RWPE1 (cell line): ENCODE measurements at regions not wholly inside any gene's neighbourhood (a gene's known extent, or its start where the extent isn't known, plus 50 kb on each side); places are given as distances from the start of the nearest gene placed in this dataset.

ENCODE experiments used
- CTCF ChIA-PET: fragments of 350-600 bp; sonication (Branson Sonifier 250); formaldehyde crosslinking; extraction: SDS; loops from one replicate; lab custom pipeline; 2021; lab: Yijun Ruan, JAX
- POLR2A ChIA-PET: fragments of 400-600 bp; formaldehyde crosslinking; extraction: SDS; loops from one replicate; lab custom pipeline; 2020; ENCODE audit warnings: antibody characterized with exemption; ENCODE audit not compliant: low non-redundant PET; lab: Yijun Ruan, JAX
- DNase-seq: peaks from one replicate; pipeline ENCODE4 v3.0.0; 2012; ENCODE audit warnings: low spot score
- H3K27ac ChIP-seq: fragments of 450-650 bp; 2 replicates; pipeline ENCODE4 v1.5.1; 2017
- TF ChIP-seq, protein P1 (sequence below): fragments of 450-650 bp; conservative IDR thresholded peaks from 2 replicates; pipeline ENCODE4 v1.5.1; 2017; ENCODE audit warnings: low read depth, mild to moderate bottlenecking

DNA sequence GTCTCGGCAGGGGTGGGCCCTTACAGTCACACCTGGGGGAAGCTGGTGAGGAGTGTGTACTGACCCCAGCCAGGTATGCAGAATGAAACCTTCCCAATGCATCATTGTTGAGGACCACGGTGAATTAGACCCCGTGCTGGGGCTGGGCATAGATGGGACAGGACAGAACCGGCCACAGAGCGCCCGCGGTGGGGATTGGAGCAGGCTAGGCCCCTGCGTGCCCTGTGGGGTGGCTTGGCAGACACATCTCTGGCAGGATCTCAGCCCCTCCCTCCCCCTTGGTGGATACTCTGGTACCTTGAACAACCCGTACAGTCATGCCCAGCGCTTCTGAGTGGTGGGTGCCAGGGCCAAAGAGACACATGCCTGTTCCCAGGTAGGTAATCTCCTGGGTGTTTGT, 200.6 kb downstream of the TEX29 start:
- TF ChIP-seq, protein P1, sequence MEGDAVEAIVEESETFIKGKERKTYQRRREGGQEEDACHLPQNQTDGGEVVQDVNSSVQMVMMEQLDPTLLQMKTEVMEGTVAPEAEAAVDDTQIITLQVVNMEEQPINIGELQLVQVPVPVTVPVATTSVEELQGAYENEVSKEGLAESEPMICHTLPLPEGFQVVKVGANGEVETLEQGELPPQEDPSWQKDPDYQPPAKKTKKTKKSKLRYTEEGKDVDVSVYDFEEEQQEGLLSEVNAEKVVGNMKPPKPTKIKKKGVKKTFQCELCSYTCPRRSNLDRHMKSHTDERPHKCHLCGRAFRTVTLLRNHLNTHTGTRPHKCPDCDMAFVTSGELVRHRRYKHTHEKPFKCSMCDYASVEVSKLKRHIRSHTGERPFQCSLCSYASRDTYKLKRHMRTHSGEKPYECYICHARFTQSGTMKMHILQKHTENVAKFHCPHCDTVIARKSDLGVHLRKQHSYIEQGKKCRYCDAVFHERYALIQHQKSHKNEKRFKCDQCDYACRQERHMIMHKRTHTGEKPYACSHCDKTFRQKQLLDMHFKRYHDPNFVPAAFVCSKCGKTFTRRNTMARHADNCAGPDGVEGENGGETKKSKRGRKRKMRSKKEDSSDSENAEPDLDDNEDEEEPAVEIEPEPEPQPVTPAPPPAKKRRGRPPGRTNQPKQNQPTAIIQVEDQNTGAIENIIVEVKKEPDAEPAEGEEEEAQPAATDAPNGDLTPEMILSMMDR, result no peak
- H3K27ac ChIP-seq, result no peak overlapping the region
- POLR2A ChIA-PET, result no interaction called here
- CTCF ChIA-PET, result no interaction called here
- DNase-seq, result no peak

DNA sequence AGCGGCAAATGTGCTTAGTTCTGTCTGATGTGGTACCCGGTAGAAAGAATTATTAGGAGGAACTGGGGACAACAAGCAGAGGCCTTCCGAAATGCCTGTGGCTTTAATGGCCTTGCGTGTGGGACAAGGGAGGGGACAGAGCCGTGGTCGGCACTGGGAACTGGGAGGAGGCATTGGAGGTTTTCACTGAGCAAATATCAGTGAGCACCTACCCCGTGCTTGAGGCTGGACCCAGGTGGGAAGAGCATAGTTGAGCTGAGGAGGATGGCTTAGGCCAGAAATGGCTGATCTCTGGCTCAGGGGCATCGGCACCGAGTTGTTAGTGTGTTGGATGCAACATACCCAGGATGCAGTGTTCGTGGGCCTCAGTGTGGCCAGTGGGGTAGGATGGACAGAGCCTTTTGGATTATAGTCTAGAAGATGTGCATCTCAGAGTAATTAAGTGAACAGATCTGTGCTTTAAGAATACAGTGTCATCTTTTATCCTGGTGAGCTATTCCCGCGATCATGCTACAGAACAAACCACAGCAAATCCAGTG, 201.3 kb downstream of the TEX29 start:
- no peak for DNase-seq
- CTCF ChIA-PET, result no interaction called here
- H3K27ac ChIP-seq, result no peak overlapping the region
- POLR2A ChIA-PET, result no interaction called here
- TF ChIP-seq, protein P1, result no peak

DNA sequence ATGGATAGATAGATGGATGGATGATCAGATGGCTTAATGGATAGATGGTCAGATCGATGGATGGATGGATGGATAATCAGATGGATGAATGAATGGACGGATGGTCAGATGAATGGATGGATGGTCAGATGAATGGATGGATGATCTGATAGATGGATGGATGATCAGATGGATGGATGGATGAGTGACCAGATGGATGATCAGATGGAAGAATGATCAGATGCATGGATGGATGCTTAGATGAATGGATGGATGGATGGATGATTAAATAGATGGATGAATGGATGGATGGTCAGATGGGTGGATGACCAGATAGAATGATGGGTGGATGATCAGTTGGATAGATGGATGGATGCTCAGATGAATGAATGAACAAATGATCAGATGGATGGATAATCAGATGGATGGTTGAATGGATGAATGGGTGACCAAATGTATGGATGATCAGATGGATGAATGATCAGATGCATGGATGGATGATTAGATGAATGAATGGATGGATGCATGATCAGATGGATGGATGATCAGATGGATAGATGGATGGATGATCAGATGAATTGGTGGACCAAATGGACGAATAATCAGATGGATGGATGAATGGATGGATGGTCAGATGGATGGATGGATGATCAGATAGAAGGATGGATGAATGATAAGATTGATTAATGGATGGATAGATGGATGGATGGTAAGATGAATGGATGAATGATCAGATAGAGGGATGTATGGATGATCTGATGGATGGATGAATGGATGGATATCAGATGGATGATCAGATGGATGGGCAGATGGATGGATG, 205.1 kb downstream of the TEX29 start:
- H3K27ac ChIP-seq, result no peak overlapping the region
- ChIA-PET CTCF (no interaction called here), POLR2A (no interaction called here)
- TF ChIP-seq, protein P1, result no peak
- DNase-seq, result no peak

DNA sequence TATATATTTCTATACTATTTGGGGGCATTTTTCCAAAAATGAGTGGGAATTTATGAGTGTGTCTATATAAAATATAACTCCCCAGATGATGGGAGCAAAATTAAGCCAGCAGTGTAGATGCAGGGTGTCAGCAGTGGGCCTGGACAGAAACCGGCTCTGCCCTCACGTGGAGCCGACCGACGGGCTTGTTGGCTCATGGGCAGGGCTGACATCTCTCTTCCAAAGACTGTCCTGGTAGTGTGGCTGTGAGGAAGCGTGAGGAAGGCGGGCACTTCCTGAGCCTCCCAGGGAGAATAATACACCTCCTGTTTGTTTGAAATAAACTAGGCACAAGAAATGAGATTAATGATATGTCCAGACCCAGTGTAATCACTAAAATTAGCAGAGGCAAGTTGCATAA, 206.5 kb downstream of the TEX29 start:
- CTCF ChIA-PET, result no interaction called here
- no peak overlapping the region for H3K27ac ChIP-seq

DNA sequence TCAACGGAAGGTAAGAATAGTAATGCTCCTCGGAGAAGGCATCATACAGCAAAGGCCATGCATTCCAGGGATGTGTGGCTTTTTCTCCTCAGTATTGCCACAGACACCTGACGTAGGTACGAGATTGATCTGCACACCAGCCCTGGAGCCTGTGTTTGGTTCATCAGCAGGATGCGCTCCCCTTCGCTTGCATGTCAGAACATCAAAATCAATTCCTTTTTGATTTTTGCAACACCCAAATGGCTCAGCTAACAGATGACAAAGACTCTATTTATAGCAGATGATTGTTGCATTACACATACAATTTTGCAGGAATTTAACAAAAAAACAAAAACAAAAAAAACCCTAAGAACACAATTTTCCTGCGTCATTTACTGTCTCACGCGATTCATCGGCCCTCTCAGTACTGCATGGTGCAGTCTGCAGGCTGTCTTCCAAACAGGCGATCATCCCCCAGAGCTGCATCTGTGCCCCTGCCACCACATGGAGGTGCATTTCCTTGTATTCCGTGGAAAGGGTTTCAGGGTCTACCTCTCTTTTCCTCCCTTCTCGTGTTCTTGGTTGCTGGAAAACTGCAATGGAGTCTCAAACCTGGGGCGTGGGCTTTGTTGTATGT, 207.3 kb downstream of the TEX29 start:
- DNase-seq, result no peak
- TF ChIP-seq, protein P1, result no peak
- ChIA-PET POLR2A (no interaction called here), CTCF (interaction anchor here (0.6 kb wide), 1 partner anchor 8 kb away, joined by 3 read pairs; no protein-coding TSS in a partner anchor)
- no peak overlapping the region for H3K27ac ChIP-seq

More for the DNA sequence above, 206.5 kb downstream of the TEX29 start:
- TF ChIP-seq, protein P1, result no peak
- no peak for DNase-seq
- POLR2A ChIA-PET, result no interaction called here

DNA sequence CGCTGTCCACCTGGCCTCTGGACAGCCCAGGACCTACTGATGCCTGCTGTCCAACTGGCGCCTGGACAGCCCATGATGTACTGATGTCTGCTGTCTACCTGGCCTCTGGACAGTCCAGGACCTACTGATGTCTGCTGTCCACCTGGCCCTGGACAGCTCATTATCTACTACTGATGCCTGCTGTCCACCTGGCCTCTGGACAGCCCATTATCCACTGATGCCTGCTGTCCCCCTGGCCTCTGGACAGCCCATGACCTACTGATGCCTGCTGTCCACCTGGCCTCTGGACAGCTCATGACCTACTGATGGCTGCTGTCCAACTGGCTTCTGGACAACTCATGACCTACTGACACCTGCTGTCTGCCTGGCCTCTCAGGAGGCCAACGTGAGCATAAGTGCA, 208.1 kb downstream of the TEX29 start:
- no peak for DNase-seq
- ChIA-PET CTCF (interaction anchor here (0.6 kb wide), 1 partner anchor 9 kb away, joined by 3 read pairs; no protein-coding TSS in a partner anchor), POLR2A (no interaction called here)
- TF ChIP-seq, protein P1, result no peak
- no peak overlapping the region for H3K27ac ChIP-seq
